Trophoblast cell (in vitro differentiated cells and primary cell): ENCODE measurements at regions not wholly inside any gene's neighbourhood (a gene's known extent, or its start where the extent isn't known, plus 50 kb on each side); places are given as distances from the start of the nearest gene placed in this dataset.

Experiments used
- DNase-seq, 2 donors: peaks; one replicate each; pipeline ENCODE4 v3.0.0-alpha.2; 2016
- H2AFZ ChIP-seq: 2 replicates; pipeline ENCODE4 v1.6.1; 2013; ENCODE audit warnings: low read length, moderate library complexity, mild to moderate bottlenecking; ENCODE audit not compliant: insufficient read depth, poor library complexity
- H2AK5ac ChIP-seq: 2 replicates; pipeline ENCODE4 v1.6.1; 2013; ENCODE audit warnings: mild to moderate bottlenecking, low read length
- H2BK120ac ChIP-seq: 2 replicates; pipeline ENCODE4 v1.6.1; 2013; ENCODE audit warnings: low read length, mild to moderate bottlenecking, moderate library complexity; ENCODE audit not compliant: insufficient read depth, poor library complexity
- H2BK12ac ChIP-seq: 2 replicates; pipeline ENCODE4 v1.6.1; 2013; ENCODE audit warnings: mild to moderate bottlenecking, low read length, moderate library complexity
- H2BK5ac ChIP-seq: 2 replicates; pipeline ENCODE4 v1.6.1; 2013; ENCODE audit warnings: low read length, low read depth, moderate library complexity, mild to moderate bottlenecking; ENCODE audit not compliant: poor library complexity
- H3K14ac ChIP-seq: 2 replicates; pipeline ENCODE4 v1.6.1; 2013; ENCODE audit warnings: mild to moderate bottlenecking, low read length
- H3K18ac ChIP-seq: 2 replicates; pipeline ENCODE4 v1.6.1; 2013; ENCODE audit warnings: mild to moderate bottlenecking, low read length
- H3K23ac ChIP-seq: 2 replicates; pipeline ENCODE4 v1.6.1; 2013; ENCODE audit warnings: low read length
- H3K27ac ChIP-seq: 2 replicates; pipeline ENCODE4 v1.5.1; 2013; ENCODE audit warnings: low read depth, mild to moderate bottlenecking, inconsistent platforms, low read length, moderate library complexity
- H3K27me3 ChIP-seq: 2 replicates; pipeline ENCODE4 v1.6.1; 2013; ENCODE audit warnings: inconsistent platforms, mild to moderate bottlenecking, low read length, moderate library complexity; ENCODE audit not compliant: insufficient read depth
- H3K36me3 ChIP-seq, 2 experiments: 1 replicate in 1 of 2; 2 replicates in 1 of 2; pipeline ENCODE4 v1.6.1; 2013; ENCODE audit warnings: low read length in 2 of 2, mild to moderate bottlenecking in 2 of 2, moderate library complexity in 1 of 2; ENCODE audit not compliant: insufficient read depth in 2 of 2, control insufficient read depth in 1 of 2
- H3K4ac ChIP-seq: 2 replicates; pipeline ENCODE4 v1.6.1; 2013; ENCODE audit warnings: low read depth, mild to moderate bottlenecking, low read length, moderate library complexity
- H3K4me1 ChIP-seq, 2 experiments: 1 replicate in 1 of 2; 2 replicates in 1 of 2; pipeline ENCODE4 v1.6.1; 2013; ENCODE audit warnings: low read length in 2 of 2, mild to moderate bottlenecking in 2 of 2, moderate library complexity in 1 of 2; ENCODE audit not compliant: insufficient read depth in 2 of 2, control insufficient read depth in 1 of 2
- H3K4me2 ChIP-seq: 2 replicates; pipeline ENCODE4 v1.6.1; 2013; ENCODE audit warnings: inconsistent platforms, mild to moderate bottlenecking, low read length, moderate library complexity
- H3K4me3 ChIP-seq: 2 replicates; pipeline ENCODE4 v1.5.1; 2013; ENCODE audit warnings: mild to moderate bottlenecking, low read depth, low read length, inconsistent platforms
- H3K79me1 ChIP-seq: one replicate; pipeline ENCODE4 v1.6.1; 2013; ENCODE audit warnings: low read length
- H3K79me2 ChIP-seq: 2 replicates; pipeline ENCODE4 v1.6.1; 2013; ENCODE audit warnings: low read length, mild to moderate bottlenecking; ENCODE audit not compliant: control insufficient read depth, insufficient read depth, poor library complexity
- H3K9ac ChIP-seq: 2 replicates; pipeline ENCODE4 v1.6.1; 2013; ENCODE audit warnings: mild to moderate bottlenecking, low read length
- H3K9me3 ChIP-seq: 2 replicates; pipeline ENCODE4 v1.6.1; 2013; ENCODE audit warnings: low read depth, mild to moderate bottlenecking, control low read depth, inconsistent platforms, low read length; ENCODE audit not compliant: insufficient read depth
- H4K12ac ChIP-seq: 2 replicates; pipeline ENCODE4 v1.6.1; 2013; ENCODE audit warnings: low read depth, mild to moderate bottlenecking, low read length, moderate library complexity
- H4K8ac ChIP-seq: 2 replicates; pipeline ENCODE4 v1.6.1; 2013; ENCODE audit warnings: low read depth, mild to moderate bottlenecking, low read length, moderate library complexity
- H4K91ac ChIP-seq: one replicate; pipeline ENCODE4 v1.6.1; 2013; ENCODE audit warnings: low read depth, mild to moderate bottlenecking, low read length, moderate library complexity
- WGBS: extraction: QIAGEN DNeasy Blood & Tissue Kit; methylation state at CpG from one replicate; pipeline ENCODE4 v1.1.7; 2013; ENCODE audit warnings: missing lambda C conversion rate; ENCODE audit not compliant: insufficient read length, insufficient coverage; ENCODE audit errors: extremely low coverage; 5-methylcytosine and 5-hydroxymethylcytosine counted together

GRCh38 chr5:117692606-117693005 is 1118.0 kb upstream of the SEMA6A start:
- no CpG with 5 or more reads among the region's 1 CpG for WGBS
- DNase-seq, result no peak
- Histone ChIP-seq H4K8ac (no peak overlapping the region), H3K4me3 (no peak overlapping the region), H2BK5ac (no peak overlapping the region), H2BK12ac (no peak overlapping the region), H3K27me3 (no peaks in the 10 kb centered on the region), H3K9me3 (no peaks in the 10 kb centered on the region), H3K27ac (no peak overlapping the region), H3K79me1 (no peaks in the 10 kb centered on the region), H2AFZ (no peak overlapping the region), H2BK120ac (no peak overlapping the region), H4K91ac (no peak overlapping the region), H3K4ac (no peak overlapping the region), H2AK5ac (no peak overlapping the region), H3K14ac (no peak overlapping the region), H3K36me3 (no peaks in the 10 kb centered on the region), H3K23ac (no peak overlapping the region), H3K4me1 (no peaks in the 10 kb centered on the region), H4K12ac (no peak overlapping the region), H3K4me2 (no peak overlapping the region), H3K9ac (no peak overlapping the region), H3K18ac (no peak overlapping the region), H3K79me2 (no peaks in the 10 kb centered on the region)

- H2AFZ ChIP-seq, result no peak overlapping the region
- H3K4me1 ChIP-seq, result no peaks in the 10 kb centered on the region
- no peak overlapping the region for H4K12ac ChIP-seq
- no peak overlapping the region for H3K4me3 ChIP-seq
- H4K91ac ChIP-seq, result no peak overlapping the region
- no peak overlapping the region for H3K9ac ChIP-seq
- H3K4me2 ChIP-seq, result no peak overlapping the region
- H2AK5ac ChIP-seq, result no peak overlapping the region
- H2BK5ac ChIP-seq, result no peak overlapping the region
- no peak overlapping the region for H4K8ac ChIP-seq
- no peaks in the 10 kb centered on the region for H3K79me1 ChIP-seq
- WGBS, result no CpG with 5 or more reads among the region's 5 CpGs
- no peak overlapping the region for H3K23ac ChIP-seq
- no peaks in the 10 kb centered on the region for H3K27me3 ChIP-seq
- H3K14ac ChIP-seq, result no peak overlapping the region
- no peaks in the 10 kb centered on the region for H3K9me3 ChIP-seq
- no peak for DNase-seq
- H3K27ac ChIP-seq, result no peak overlapping the region
- no peak overlapping the region for H3K18ac ChIP-seq
- H3K36me3 ChIP-seq, result no peaks in the 10 kb centered on the region
- H3K4ac ChIP-seq, result no peak overlapping the region
- H2BK120ac ChIP-seq, result no peak overlapping the region
- no peaks in the 10 kb centered on the region for H3K79me2 ChIP-seq
- H2BK12ac ChIP-seq, result no peak overlapping the region
Observed at GRCh38 chr5:117691081-117691870, 1116.7 kb upstream of the SEMA6A start.

- Histone ChIP-seq H4K12ac (no peak overlapping the region), H3K4me1 (no peaks in the 10 kb centered on the region), H3K27me3 (no peaks in the 10 kb centered on the region), H4K91ac (no peak overlapping the region), H3K27ac (no peak overlapping the region), H2AK5ac (no peak overlapping the region), H3K14ac (no peak overlapping the region), H2BK120ac (no peak overlapping the region), H3K4ac (no peak overlapping the region), H3K4me2 (no peak overlapping the region), H3K4me3 (no peak overlapping the region), H2BK5ac (no peak overlapping the region), H3K36me3 (no peaks in the 10 kb centered on the region), H2AFZ (no peak overlapping the region), H4K8ac (no peak overlapping the region), H3K23ac (no peak overlapping the region), H3K79me2 (no peaks in the 10 kb centered on the region), H2BK12ac (no peak overlapping the region), H3K79me1 (no peaks in the 10 kb centered on the region), H3K9me3 (no peaks in the 10 kb centered on the region), H3K18ac (no peak overlapping the region), H3K9ac (no peak overlapping the region)
- no peak for DNase-seq
- no CpG with 5 or more reads among the region's 4 CpGs for WGBS
Observed at GRCh38 chr5:117690612-117691011, 1116.0 kb upstream of the SEMA6A start.

- no peaks in the 10 kb centered on the region for H3K36me3 ChIP-seq
- H4K8ac ChIP-seq, result no peak overlapping the region
- H3K79me2 ChIP-seq, result no peaks in the 10 kb centered on the region
- whole genome bisulfite sequencing, result no CpG with 5 or more reads among the region's 3 CpGs
- no peaks in the 10 kb centered on the region for H3K79me1 ChIP-seq
- H4K12ac ChIP-seq, result no peak overlapping the region
- no peak for DNase-seq
- no peak overlapping the region for H2BK12ac ChIP-seq
- H3K4me3 ChIP-seq, result no peak overlapping the region
- no peak overlapping the region for H3K4me2 ChIP-seq
- no peak overlapping the region for H2AFZ ChIP-seq
- no peak overlapping the region for H3K18ac ChIP-seq
- H3K23ac ChIP-seq, result no peak overlapping the region
- no peak overlapping the region for H2AK5ac ChIP-seq
- no peak overlapping the region for H3K9ac ChIP-seq
- H3K4ac ChIP-seq, result no peak overlapping the region
- no peaks in the 10 kb centered on the region for H3K27me3 ChIP-seq
- H3K9me3 ChIP-seq, result no peaks in the 10 kb centered on the region
- no peak overlapping the region for H2BK120ac ChIP-seq
- H2BK5ac ChIP-seq, result no peak overlapping the region
- H4K91ac ChIP-seq, result no peak overlapping the region
- no peak overlapping the region for H3K27ac ChIP-seq
- H3K4me1 ChIP-seq, result no peaks in the 10 kb centered on the region
- no peak overlapping the region for H3K14ac ChIP-seq
Observed at GRCh38 chr5:117686926-117687325, 1112.3 kb upstream of the SEMA6A start.
